GM12878 (cell line): ENCODE measurements at regions not wholly inside any gene's neighbourhood (a gene's known extent, or its start where the extent isn't known, plus 50 kb on each side); places are given as distances from the start of the nearest gene placed in this dataset.

ENCODE experiments used
- BACH1 ChIP-seq: fragments of 450-650 bp; IDR thresholded peaks from 2 replicates; pipeline ENCODE4 v1.6.1; 2017; ENCODE audit warnings: mild to moderate bottlenecking, borderline replicate concordance
- BCL3 ChIP-seq: IDR thresholded peaks from 2 replicates; pipeline ENCODE4 v1.6.1; 2011; ENCODE audit warnings: borderline replicate concordance, low read depth, mild to moderate bottlenecking, moderate library complexity, low read length; ENCODE audit not compliant: insufficient read depth, poor library complexity, severe bottlenecking
- BRCA1 ChIP-seq: IDR thresholded peaks from 2 replicates; pipeline ENCODE4 v1.6.1; 2011; ENCODE audit warnings: low read depth, low read length, improper control_type of control experiment
- CBFB ChIP-seq: IDR thresholded peaks from 2 replicates; pipeline ENCODE4 v1.6.1; 2016; ENCODE audit warnings: antibody characterized with exemption, low read depth
- CHD2 ChIP-seq: IDR thresholded peaks from 2 replicates; pipeline ENCODE4 v1.6.1; 2011; ENCODE audit warnings: low read depth, low read length, improper control_type of control experiment, borderline replicate concordance
- CREB1 ChIP-seq: IDR thresholded peaks from 2 replicates; pipeline ENCODE4 v1.6.1; 2012; ENCODE audit warnings: low read depth, mild to moderate bottlenecking, inconsistent platforms
- E2F8 ChIP-seq: fragments of 450-650 bp; IDR thresholded peaks from 2 replicates; pipeline ENCODE4 v1.6.1; 2018; ENCODE audit warnings: mild to moderate bottlenecking, low read depth, moderate library complexity; ENCODE audit not compliant: partially characterized antibody
- FOXK2 ChIP-seq: fragments of 450-650 bp; IDR thresholded peaks from 2 replicates; pipeline ENCODE4 v1.6.1; 2017; ENCODE audit warnings: mild to moderate bottlenecking, moderate library complexity
- IRF5 ChIP-seq: fragments of 450-650 bp; IDR thresholded peaks from 2 replicates; pipeline ENCODE4 v1.6.1; 2017; ENCODE audit warnings: borderline replicate concordance
- KDM1A ChIP-seq: fragments of 200-600 bp; sonication (generic); IDR thresholded peaks from 2 replicates; pipeline ENCODE4 v1.6.1; 2016; ENCODE audit warnings: borderline replicate concordance
- KLF5 ChIP-seq: fragments of 450-650 bp; IDR thresholded peaks from 2 replicates; pipeline ENCODE4 v1.6.1; 2014; ENCODE audit warnings: mild to moderate bottlenecking; ENCODE audit not compliant: partially characterized antibody
- PAX5 ChIP-seq: IDR thresholded peaks from 2 replicates; pipeline ENCODE4 v1.6.1; 2011; ENCODE audit warnings: low read depth, low read length, borderline replicate concordance
- POU2F2 ChIP-seq: IDR thresholded peaks from 3 replicates; pipeline ENCODE4 v1.6.1; 2011; ENCODE audit warnings: low read depth, mild to moderate bottlenecking, low read length, borderline replicate concordance
- RB1 ChIP-seq: fragments of 450-650 bp; formaldehyde crosslinking; IDR thresholded peaks from 2 replicates; pipeline ENCODE4 v1.6.1; 2017; ENCODE audit warnings: mild to moderate bottlenecking, borderline replicate concordance
- SKIL ChIP-seq: fragments of 450-650 bp; IDR thresholded peaks from 2 replicates; pipeline ENCODE4 v1.6.1; 2017; ENCODE audit warnings: mild to moderate bottlenecking, low read depth, inconsistent platforms; ENCODE audit not compliant: poor library complexity, severe bottlenecking
- SMAD1 ChIP-seq: fragments of 450-650 bp; IDR thresholded peaks from 2 replicates; pipeline ENCODE4 v1.6.1; 2018; ENCODE audit warnings: mild to moderate bottlenecking, low read depth; ENCODE audit not compliant: partially characterized antibody
- TCF12 ChIP-seq: IDR thresholded peaks from 2 replicates; pipeline ENCODE4 v1.6.1; 2011; ENCODE audit warnings: low read depth, mild to moderate bottlenecking, low read length
- TCF7 ChIP-seq: IDR thresholded peaks from 2 replicates; pipeline ENCODE4 v1.6.1; 2014; ENCODE audit warnings: antibody characterized with exemption, borderline replicate concordance
- WRNIP1 ChIP-seq: IDR thresholded peaks from 2 replicates; pipeline ENCODE4 v1.6.1; 2011; ENCODE audit warnings: low read depth, low read length, improper control_type of control experiment, borderline replicate concordance
- YY1 ChIP-seq: IDR thresholded peaks from 2 replicates; pipeline ENCODE4 v1.6.1; 2011; ENCODE audit warnings: low read depth, mild to moderate bottlenecking, low read length
- ZBED1 ChIP-seq: IDR thresholded peaks from 2 replicates; pipeline ENCODE4 v1.6.1; 2016; ENCODE audit warnings: borderline replicate concordance
- ZNF24 ChIP-seq: fragments of 450-650 bp; IDR thresholded peaks from 2 replicates; pipeline ENCODE4 v1.6.1; 2017; ENCODE audit warnings: antibody characterized with exemption, mild to moderate bottlenecking
- ZNF622 ChIP-seq: fragments of 450-650 bp; IDR thresholded peaks from 2 replicates; pipeline ENCODE4 v1.6.1; 2017; ENCODE audit warnings: mild to moderate bottlenecking, inconsistent platforms
- TF ChIP-seq, protein P1 (sequence below): IDR thresholded peaks from 2 replicates; pipeline ENCODE4 v1.6.1; 2011; ENCODE audit warnings: borderline replicate concordance, low read depth, mild to moderate bottlenecking, moderate library complexity, mixed read lengths, low read length; ENCODE audit not compliant: insufficient read depth; ENCODE audit errors: extremely low read length

- TF ChIP-seq E2F8 (no peak), CHD2 (no peak), CBFB (no peak), BCL3 (peak; percentile 81), BRCA1 (no peak), ZBED1 (peak; percentile 55; the same call in 1 of the 2 replicates), RB1 (no peak), WRNIP1 (no peak), BACH1 (peak; percentile 98), FOXK2 (no peak), ZNF622 (no peak), TCF12 (peak; percentile 90), CREB1 (peak; percentile 43; the same call in 1 of the 2 replicates), POU2F2 (0 out of 3 replicates have a peak, but pooled peaks have one; percentile 33), SKIL (peak; percentile 67), YY1 (no peak), SMAD1 (peak; percentile 63), ZNF24 (peak; percentile 67), KLF5 (no peak), PAX5 (peak; percentile 88; the same call in 1 of the 2 replicates), KDM1A (no peak), IRF5 (0 out of 2 replicates have a peak, but pooled peaks have one; percentile 32), TCF7 (0 out of 2 replicates have a peak, but pooled peaks have one; percentile 49)
- TF ChIP-seq, protein P1, sequence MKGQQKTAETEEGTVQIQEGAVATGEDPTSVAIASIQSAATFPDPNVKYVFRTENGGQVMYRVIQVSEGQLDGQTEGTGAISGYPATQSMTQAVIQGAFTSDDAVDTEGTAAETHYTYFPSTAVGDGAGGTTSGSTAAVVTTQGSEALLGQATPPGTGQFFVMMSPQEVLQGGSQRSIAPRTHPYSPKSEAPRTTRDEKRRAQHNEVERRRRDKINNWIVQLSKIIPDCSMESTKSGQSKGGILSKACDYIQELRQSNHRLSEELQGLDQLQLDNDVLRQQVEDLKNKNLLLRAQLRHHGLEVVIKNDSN: no peak
Measured at GRCh38 chr2:180334514-180334913, 327.4 kb upstream of the CWC22 start (continued).
